GM21390 (cell line): ENCODE measurements at regions not wholly inside any gene's neighbourhood (a gene's known extent, or its start where the extent isn't known, plus 50 kb on each side); places are given as distances from the start of the nearest gene placed in this dataset.

Source experiments
- ATAC-seq: cut with Tn5 transposase; IDR thresholded peaks from one replicate; pipeline ENCODE4 v1.9.1; 2021; ENCODE audit not compliant: unreplicated experiment

- ATAC-seq, result no peak
Measured at GRCh38 chr12:89801284-89801683, 92.6 kb upstream of the ATP2B1 start.

GRCh38 chr12:89800435-89800834, 91.8 kb upstream of the ATP2B1 start:
- ATAC-seq, result no peak

GRCh38 chr12:89799316-89799715, 90.7 kb upstream of the ATP2B1 start:
- no peak for ATAC-seq

GRCh38 chr12:89797436-89797835, 88.8 kb upstream of the ATP2B1 start:
- no peak for ATAC-seq

GRCh38 chr12:89796798-89797382, 88.3 kb upstream of the ATP2B1 start:
- no peak for ATAC-seq

- no peak for ATAC-seq
Measured at GRCh38 chr12:89793946-89794345, 85.3 kb upstream of the ATP2B1 start.

- ATAC-seq, result no peak
Measured at GRCh38 chr12:89791286-89791685, 82.6 kb upstream of the ATP2B1 start.

GRCh38 chr12:89789862-89790261, 81.2 kb upstream of the ATP2B1 start:
- peak; percentile 85 for ATAC-seq

- no peak for ATAC-seq
Measured at GRCh38 chr12:89787763-89788162, 79.1 kb upstream of the ATP2B1 start.

GRCh38 chr12:89786177-89786810, 77.7 kb upstream of the ATP2B1 start:
- no peak for ATAC-seq

GRCh38 chr12:89783359-89784060, 74.9 kb upstream of the ATP2B1 start:
- ATAC-seq, result no peak

- no peak for ATAC-seq
Measured at GRCh38 chr12:89782807-89783206, 74.2 kb upstream of the ATP2B1 start.

GRCh38 chr12:89781946-89782550, 73.4 kb upstream of the ATP2B1 start:
- ATAC-seq, result no peak

GRCh38 chr12:89781156-89781555, 72.5 kb upstream of the ATP2B1 start:
- ATAC-seq, result no peak

GRCh38 chr12:89779090-89779489, 70.5 kb upstream of the ATP2B1 start:
- no peak for ATAC-seq

- no peak for ATAC-seq
Measured at GRCh38 chr12:89777733-89778379, 69.2 kb upstream of the ATP2B1 start.

GRCh38 chr12:89775986-89776365, 67.3 kb upstream of the ATP2B1 start:
- ATAC-seq, result no peak

GRCh38 chr12:89775063-89775985, 66.7 kb upstream of the ATP2B1 start:
- ATAC-seq, result no peak

GRCh38 chr12:89774645-89775044, 66.0 kb upstream of the ATP2B1 start:
- no peak for ATAC-seq

GRCh38 chr12:89770391-89770790, 61.8 kb upstream of the ATP2B1 start:
- no peak for ATAC-seq

- no peak for ATAC-seq
Measured at GRCh38 chr12:89769483-89769818, 60.8 kb upstream of the ATP2B1 start.
